Activated B cell treated with CpG ODN at 0.5 μM for 24 hours (primary cell): ENCODE measurements at regions not wholly inside any gene's neighbourhood (a gene's known extent, or its start where the extent isn't known, plus 50 kb on each side); places are given as distances from the start of the nearest gene placed in this dataset.

Experiments used
- ATAC-seq: fragments of 200-7000 bp; cut with Tn5 transposase; one replicate; pipeline ENCODE4 v1.10.0; 2021; ENCODE audit warnings: low read depth, mild to moderate bottlenecking, moderate library complexity
- CTCF ChIA-PET: fragments of 350-600 bp; sonication (Branson Sonifier 250); formaldehyde crosslinking; loops from one replicate; lab custom pipeline; 2021; ENCODE audit warnings: antibody characterized with exemption; lab: Charles Lee
- POLR2A ChIA-PET: fragments of 350-600 bp; sonication (Branson Sonifier 250); formaldehyde crosslinking; loops from one replicate; lab custom pipeline; 2021; ENCODE audit warnings: antibody characterized with exemption; lab: Charles Lee
- DNase-seq: peaks from one replicate; pipeline ENCODE4 v3.0.0; 2022
- H3K27ac Mint-ChIP-seq: one replicate; pipeline ENCODE4 v1.8.0; 2020; ENCODE audit warnings: mixed read lengths
- H3K27me3 Mint-ChIP-seq: one replicate; pipeline ENCODE4 v1.8.0; 2021; ENCODE audit warnings: mixed read lengths
- H3K36me3 Mint-ChIP-seq: one replicate; pipeline ENCODE4 v1.8.0; 2021; ENCODE audit warnings: low read depth, mixed read lengths
- H3K4me1 Mint-ChIP-seq: one replicate; pipeline ENCODE4 v1.8.0; 2021; ENCODE audit warnings: mixed read lengths
- H3K4me3 Mint-ChIP-seq: one replicate; pipeline ENCODE4 v1.8.0; 2020; ENCODE audit warnings: mild to moderate bottlenecking, mixed read lengths
- H3K9me3 Mint-ChIP-seq: one replicate; pipeline ENCODE4 v1.8.0; 2020; ENCODE audit warnings: mixed read lengths
- intact Hi-C: fragments of 100-400 bp; cut with micrococcal nuclease; formaldehyde crosslinking; loops from one replicate; pipeline ENCODE4 v1.15.1; 2024
- TF ChIP-seq, protein P1 (sequence below): fragments of 200-600 bp; IDR thresholded peaks from one replicate; pipeline ENCODE4 v1.8.0; 2022; ENCODE audit warnings: antibody characterized with exemption, mild to moderate bottlenecking

GRCh38 chr2:153027533-153027932 lies 309.1 kb downstream of the ARL6IP6 start:
- no peak overlapping the region for H3K27ac Mint-ChIP-seq
- POLR2A ChIA-PET, result no interaction called here

GRCh38 chr2:153020201-153020600 lies 301.8 kb downstream of the ARL6IP6 start:
- Mint-ChIP-seq H3K27me3 (no peaks in the 10 kb centered on the region), H3K36me3 (no peaks in the 10 kb centered on the region), H3K27ac (no peak overlapping the region), H3K4me3 (no peak overlapping the region), H3K4me1 (no peaks in the 10 kb centered on the region), H3K9me3 (peaks cover 19% of the 10 kb centered on the region)
- TF ChIP-seq, protein P1, sequence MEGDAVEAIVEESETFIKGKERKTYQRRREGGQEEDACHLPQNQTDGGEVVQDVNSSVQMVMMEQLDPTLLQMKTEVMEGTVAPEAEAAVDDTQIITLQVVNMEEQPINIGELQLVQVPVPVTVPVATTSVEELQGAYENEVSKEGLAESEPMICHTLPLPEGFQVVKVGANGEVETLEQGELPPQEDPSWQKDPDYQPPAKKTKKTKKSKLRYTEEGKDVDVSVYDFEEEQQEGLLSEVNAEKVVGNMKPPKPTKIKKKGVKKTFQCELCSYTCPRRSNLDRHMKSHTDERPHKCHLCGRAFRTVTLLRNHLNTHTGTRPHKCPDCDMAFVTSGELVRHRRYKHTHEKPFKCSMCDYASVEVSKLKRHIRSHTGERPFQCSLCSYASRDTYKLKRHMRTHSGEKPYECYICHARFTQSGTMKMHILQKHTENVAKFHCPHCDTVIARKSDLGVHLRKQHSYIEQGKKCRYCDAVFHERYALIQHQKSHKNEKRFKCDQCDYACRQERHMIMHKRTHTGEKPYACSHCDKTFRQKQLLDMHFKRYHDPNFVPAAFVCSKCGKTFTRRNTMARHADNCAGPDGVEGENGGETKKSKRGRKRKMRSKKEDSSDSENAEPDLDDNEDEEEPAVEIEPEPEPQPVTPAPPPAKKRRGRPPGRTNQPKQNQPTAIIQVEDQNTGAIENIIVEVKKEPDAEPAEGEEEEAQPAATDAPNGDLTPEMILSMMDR, result no peak
- DNase-seq (no peak), ATAC-seq (no peak)
- ChIA-PET CTCF (no interaction called here), POLR2A (no interaction called here)
- intact Hi-C loops, result no loop called here

More at GRCh38 chr2:153027533-153027932, 309.1 kb downstream of the ARL6IP6 start:
- Mint-ChIP-seq H3K9me3 (peaks cover 8% of the 10 kb centered on the region), H3K4me3 (no peak overlapping the region), H3K36me3 (no peaks in the 10 kb centered on the region), H3K4me1 (no peaks in the 10 kb centered on the region), H3K27me3 (no peaks in the 10 kb centered on the region)
- DNase-seq (no peak), ATAC-seq (no peak)
- CTCF ChIA-PET, result no interaction called here
- intact Hi-C loops, result no loop called here
- TF ChIP-seq, protein P1, result no peak

GRCh38 chr2:153005071-153005730 lies 286.8 kb downstream of the ARL6IP6 start:
- DNase-seq, result no peak
- Mint-ChIP-seq H3K4me1 (no peaks in the 10 kb centered on the region), H3K36me3 (no peaks in the 10 kb centered on the region), H3K27ac (no peak overlapping the region), H3K27me3 (no peaks in the 10 kb centered on the region), H3K9me3 (no peaks in the 10 kb centered on the region), H3K4me3 (no peak overlapping the region)
- ATAC-seq, result no peak
- ChIA-PET CTCF (no interaction called here), POLR2A (no interaction called here)
- TF ChIP-seq, protein P1, result no peak
- intact Hi-C loops, result no loop called here

GRCh38 chr2:153004627-153005026 lies 286.2 kb downstream of the ARL6IP6 start:
- intact Hi-C loops, result no loop called here
- no peak for ATAC-seq
- H3K4me3 Mint-ChIP-seq, result no peak overlapping the region
- DNase-seq, result no peak
- no peaks in the 10 kb centered on the region for H3K36me3 Mint-ChIP-seq
- H3K9me3 Mint-ChIP-seq, result no peaks in the 10 kb centered on the region
- H3K4me1 Mint-ChIP-seq, result no peaks in the 10 kb centered on the region
- H3K27me3 Mint-ChIP-seq, result no peaks in the 10 kb centered on the region
- TF ChIP-seq, protein P1, result no peak
- CTCF ChIA-PET, result no interaction called here
- H3K27ac Mint-ChIP-seq, result no peak overlapping the region
- POLR2A ChIA-PET, result no interaction called here

DNA sequence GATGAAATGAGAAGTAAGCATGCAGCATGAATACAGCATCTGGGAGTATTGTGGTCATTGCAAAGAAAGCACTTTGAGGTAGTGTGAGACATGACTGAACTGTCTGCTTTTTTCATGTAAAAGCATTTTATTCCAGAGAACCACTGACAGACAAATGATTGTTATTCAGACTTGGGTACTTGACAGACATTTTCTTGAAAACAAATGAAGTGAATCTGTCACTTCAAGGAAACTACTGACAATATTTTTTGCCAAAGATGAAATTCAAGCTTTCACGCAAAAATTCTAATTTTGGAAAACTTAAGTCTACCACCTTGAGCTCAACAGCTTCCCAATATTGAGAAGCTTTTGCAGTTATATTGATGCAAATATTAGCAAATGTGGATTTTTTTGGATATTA lies 255.7 kb downstream of the ARL6IP6 start:
- intact Hi-C loops, result no loop called here
- Mint-ChIP-seq H3K27ac (no peak overlapping the region), H3K4me1 (no peaks in the 10 kb centered on the region), H3K9me3 (peaks cover 10% of the 10 kb centered on the region), H3K36me3 (no peaks in the 10 kb centered on the region), H3K27me3 (no peaks in the 10 kb centered on the region), H3K4me3 (no peak overlapping the region)
- ATAC-seq, result no peak
- DNase-seq, result no peak
- POLR2A ChIA-PET, result no interaction called here
- TF ChIP-seq, protein P1, result no peak
- CTCF ChIA-PET, result no interaction called here
